PC-9 (cell line): ENCODE measurements at regions not wholly inside any gene's neighbourhood (a gene's known extent, or its start where the extent isn't known, plus 50 kb on each side); places are given as distances from the start of the nearest gene placed in this dataset.

ENCODE experiments used
- CTCF ChIP-seq: fragments of 200-600 bp; sonication (generic); conservative IDR thresholded peaks from 2 replicates; pipeline ENCODE4 v1.6.1; 2017; ENCODE audit warnings: mixed run types, antibody characterized with exemption, mild to moderate bottlenecking, moderate library complexity
- EZH2 ChIP-seq: fragments of 200-600 bp; sonication (generic); IDR thresholded peaks from 2 replicates; pipeline ENCODE4 v1.8.0; 2017; ENCODE audit warnings: antibody characterized with exemption, low read depth

- TF ChIP-seq CTCF, result no peak
- TF ChIP-seq EZH2, result no peak
Measured at GRCh38 chr9:32875242-32875641, 91.9 kb downstream of the TMEM215 start.
